H1 (cell line): ENCODE measurements at regions not wholly inside any gene's neighbourhood (a gene's known extent, or its start where the extent isn't known, plus 50 kb on each side); places are given as distances from the start of the nearest gene placed in this dataset.

Source experiments
- CTCF ChIA-PET: fragments of 300-600 bp; sonication (Branson Sonifier 250); formaldehyde crosslinking; loops from one replicate; lab custom pipeline; 2021; ENCODE audit not compliant: partially characterized antibody; lab: Charles Lee
- POLR2A ChIA-PET: fragments of 300-600 bp; sonication (Branson Sonifier 250); formaldehyde crosslinking; loops from one replicate; lab custom pipeline; 2021; ENCODE audit warnings: inconsistent platforms; ENCODE audit not compliant: partially characterized antibody; lab: Charles Lee
- DNase-seq, 2 experiments: peaks; one replicate each; pipeline versions ENCODE4 v3.0.0 to v3.0.0-alpha.2; 2010 to 2022; ENCODE audit warnings: low spot score in 2 of 2, low read depth in 1 of 2, mixed read lengths in 1 of 2
- FAIRE-seq: peaks from 2 replicates; lab custom pipeline; 2011; peaks lifted over from hg19 to GRCh38; lab: Jason Lieb, UNC
- H2AFZ ChIP-seq: 2 replicates; pipeline ENCODE4 v1.8.1; 2012; ENCODE audit warnings: low read length, inconsistent platforms
- H2AK5ac ChIP-seq: 2 replicates; pipeline ENCODE4 v1.6.1; 2013; ENCODE audit warnings: low read depth, low read length
- H2BK120ac ChIP-seq: replicated peaks from 2 replicates; pipeline ENCODE3; 2013; ENCODE audit warnings: low read depth, low read length, inconsistent platforms
- H2BK12ac ChIP-seq: 2 replicates; pipeline ENCODE4 v1.6.1; 2013; ENCODE audit warnings: low read depth, low read length
- H2BK15ac ChIP-seq: 2 replicates; pipeline ENCODE4 v1.6.1; 2013; ENCODE audit warnings: low read length
- H2BK20ac ChIP-seq: 2 replicates; pipeline ENCODE4 v1.6.1; 2013; ENCODE audit warnings: low read length
- H2BK5ac ChIP-seq: 2 replicates; pipeline ENCODE4 v1.6.1; 2013; ENCODE audit warnings: low read depth, low read length
- H3K14ac ChIP-seq: 2 replicates; pipeline ENCODE4 v1.6.1; 2013; ENCODE audit warnings: inconsistent platforms; ENCODE audit not compliant: insufficient read length
- H3K18ac ChIP-seq: 2 replicates; pipeline ENCODE4 v1.6.1; 2013; ENCODE audit warnings: low read length; ENCODE audit errors: extremely low read depth
- H3K23ac ChIP-seq: 2 replicates; pipeline ENCODE4 v1.6.1; 2013; ENCODE audit warnings: inconsistent platforms; ENCODE audit not compliant: insufficient read length
- H3K23me2 ChIP-seq: 2 replicates; pipeline ENCODE4 v1.6.1; 2013; ENCODE audit warnings: low read depth, low read length
- H3K27ac ChIP-seq: 2 replicates; pipeline ENCODE4 v1.6.1; 2011; ENCODE audit warnings: low read depth, low read length, inconsistent platforms
- H3K27me3 ChIP-seq, 4 experiments: replicated peaks in 1 of 4; 1 replicate in 1 of 4; 2 replicates in 3 of 4; pipeline versions ENCODE4 v1.6.1 to v1.8.1; 2011 to 2013; ENCODE audit warnings: low read length in 3 of 4, mild to moderate bottlenecking in 3 of 4, inconsistent platforms in 2 of 4, mixed read lengths in 2 of 4, moderate library complexity in 1 of 4; ENCODE audit not compliant: control insufficient read depth in 3 of 4, insufficient read depth in 3 of 4; ENCODE audit errors: extremely low read depth in 1 of 4
- H3K36me3 ChIP-seq, 4 experiments: 2 replicates each; pipeline versions ENCODE4 v1.6.1 to v1.8.1; 2011 to 2013; ENCODE audit warnings: mild to moderate bottlenecking in 4 of 4, low read length in 3 of 4, moderate library complexity in 2 of 4, control low read depth in 1 of 4, inconsistent platforms in 1 of 4; ENCODE audit not compliant: insufficient read depth in 4 of 4, control insufficient read depth in 2 of 4
- H3K4ac ChIP-seq: replicated peaks from 2 replicates; pipeline ENCODE3; 2013; ENCODE audit warnings: low read length, low read depth, mixed read lengths, inconsistent platforms; ENCODE audit not compliant: insufficient read length
- H3K4me1 ChIP-seq, 4 experiments: replicated peaks in 1 of 4; 1 replicate in 1 of 4; 2 replicates in 3 of 4; pipeline versions ENCODE4 v1.6.1 to v1.8.1; 2011 to 2013; ENCODE audit warnings: low read length in 3 of 4, inconsistent platforms in 2 of 4, mixed read lengths in 1 of 4; ENCODE audit not compliant: insufficient read depth in 4 of 4, control insufficient read depth in 3 of 4
- H3K4me2 ChIP-seq, 2 experiments: 2 replicates each; pipeline versions ENCODE4 v1.6.1 to v1.8.1; 2011 to 2013; ENCODE audit warnings: low read depth in 2 of 2, low read length in 2 of 2, control low read depth in 1 of 2, inconsistent platforms in 1 of 2, mild to moderate bottlenecking in 1 of 2; ENCODE audit not compliant: insufficient read depth in 1 of 2
- H3K4me3 ChIP-seq, 4 experiments: fragments of 200-600, 300-600 bp in 1 of 4; sonication (generic), shearing (Covaris generic), sonication (Bioruptor Twin) in 1 of 4; 2 replicates each; pipeline versions ENCODE4 v1.5.1 to v1.8.1; 2011 to 2016; ENCODE audit warnings: low read length in 4 of 4, low read depth in 3 of 4, control low read depth in 2 of 4, inconsistent platforms in 2 of 4, mild to moderate bottlenecking in 2 of 4, mixed read lengths in 1 of 4, moderate library complexity in 1 of 4; ENCODE audit not compliant: insufficient read depth in 2 of 4; ENCODE audit errors: extremely low read depth in 1 of 4
- H3K56ac ChIP-seq: replicated peaks from 2 replicates; pipeline ENCODE3; 2013; ENCODE audit warnings: low read depth, mild to moderate bottlenecking, mixed read lengths, low read length, inconsistent platforms; ENCODE audit not compliant: insufficient read length
- H3K79me1 ChIP-seq: 2 replicates; pipeline ENCODE4 v1.6.1; 2013; ENCODE audit warnings: low read depth, low read length, control low read depth
- H3K79me2 ChIP-seq, 2 experiments: 2 replicates each; pipeline versions ENCODE4 v1.6.1 to v1.8.1; 2012 to 2013; ENCODE audit warnings: low read length in 2 of 2, mild to moderate bottlenecking in 2 of 2, inconsistent platforms in 1 of 2; ENCODE audit not compliant: insufficient read depth in 2 of 2, control insufficient read depth in 1 of 2
- H3K9ac ChIP-seq, 4 experiments: replicated peaks in 1 of 4; 1 replicate in 1 of 4; 2 replicates in 3 of 4; pipeline versions ENCODE4 v1.6.1 to v1.8.1; 2011 to 2013; ENCODE audit warnings: low read depth in 3 of 4, low read length in 3 of 4, control low read depth in 2 of 4, mild to moderate bottlenecking in 2 of 4, moderate library complexity in 2 of 4, inconsistent platforms in 1 of 4; ENCODE audit errors: extremely low read depth in 1 of 4
- H3K9me3 ChIP-seq, 2 experiments: 2 replicates each; pipeline versions ENCODE4 v1.6.1 to v1.8.1; 2012 to 2013; ENCODE audit warnings: mild to moderate bottlenecking in 2 of 2, moderate library complexity in 2 of 2, control low read depth in 1 of 2, inconsistent platforms in 1 of 2, low read depth in 1 of 2, low read length in 1 of 2, mixed read lengths in 1 of 2; ENCODE audit not compliant: insufficient read depth in 2 of 2
- H4K20me1 ChIP-seq, 2 experiments: replicated peaks in 1 of 2; 2 replicates each; pipeline versions ENCODE3 to v1.8.1; 2011 to 2013; ENCODE audit warnings: inconsistent platforms in 2 of 2, low read length in 2 of 2, mild to moderate bottlenecking in 1 of 2; ENCODE audit not compliant: insufficient read depth in 2 of 2, control insufficient read depth in 1 of 2
- H4K5ac ChIP-seq: 2 replicates; pipeline ENCODE4 v1.6.1; 2013; ENCODE audit warnings: low read length, low read depth, mixed read lengths, inconsistent platforms; ENCODE audit not compliant: insufficient read length
- H4K8ac ChIP-seq: 2 replicates; pipeline ENCODE4 v1.8.0; 2013; ENCODE audit warnings: mild to moderate bottlenecking, moderate library complexity, low read length, inconsistent platforms; ENCODE audit not compliant: insufficient read depth; ENCODE audit errors: extremely low read depth
- H4K91ac ChIP-seq: replicated peaks from 2 replicates; pipeline ENCODE3; 2013; ENCODE audit warnings: low read length, mixed read lengths, inconsistent platforms; ENCODE audit not compliant: insufficient read length
- ATF2 ChIP-seq: IDR thresholded peaks from 2 replicates; pipeline ENCODE4 v1.6.1; 2012; ENCODE audit warnings: low read length, inconsistent platforms
- CHD1 ChIP-seq: IDR thresholded peaks from 2 replicates; pipeline ENCODE4 v1.6.1; 2012; ENCODE audit warnings: low read depth, low read length, improper control_type of control experiment
- EP300 ChIP-seq, 2 experiments: IDR thresholded peaks; 1 replicate in 1 of 2; 2 replicates in 1 of 2; pipeline ENCODE4 v1.6.1; 2011 to 2012; ENCODE audit warnings: low read depth in 2 of 2, low read length in 2 of 2, mild to moderate bottlenecking in 2 of 2, borderline replicate concordance in 1 of 2, inconsistent platforms in 1 of 2, moderate library complexity in 1 of 2
- GABPA ChIP-seq: IDR thresholded peaks from 2 replicates; pipeline ENCODE4 v1.6.1; 2011; ENCODE audit warnings: mild to moderate bottlenecking, low read length, moderate library complexity, borderline replicate concordance; ENCODE audit not compliant: insufficient read depth
- KDM1A ChIP-seq: fragments of 200-600, 300-600 bp; sonication (generic); IDR thresholded peaks from 2 replicates; pipeline ENCODE4 v1.7.1; 2016; ENCODE audit warnings: mild to moderate bottlenecking, low read length, borderline replicate concordance
- NANOG ChIP-seq: IDR thresholded peaks from 2 replicates; pipeline ENCODE4 v1.6.1; 2011; ENCODE audit warnings: low read length, low read depth, mild to moderate bottlenecking, inconsistent platforms; ENCODE audit not compliant: insufficient read depth, poor library complexity, severe bottlenecking
- NRF1 ChIP-seq: IDR thresholded peaks from 2 replicates; pipeline ENCODE4 v1.6.1; 2011; ENCODE audit warnings: mild to moderate bottlenecking, low read depth, low read length, improper control_type of control experiment
- PHF8 ChIP-seq: fragments of 200-600 bp; sonication (generic); conservative IDR thresholded peaks from 2 replicates; pipeline ENCODE4 v1.7.1; 2012; ENCODE audit warnings: low read depth, mild to moderate bottlenecking, inconsistent platforms, low read length, moderate library complexity
- POLR2AphosphoS5 ChIP-seq: IDR thresholded peaks from 2 replicates; pipeline ENCODE4 v1.6.1; 2011; ENCODE audit warnings: low read depth, low read length
- WGBS, 2 experiments: shearing (Covaris generic) in 1 of 2; methylation state at CpG; one replicate each; pipeline versions ENCODE4 v1.1.6 to v1.1.7; 2013 to 2015; ENCODE audit warnings: low lambda C conversion rate in 2 of 2, mixed read lengths in 2 of 2, inconsistent platforms in 1 of 2, low coverage in 1 of 2, missing lambda C conversion rate in 1 of 2; ENCODE audit not compliant: insufficient replicate concordance in 2 of 2, insufficient coverage in 1 of 2, insufficient read length in 1 of 2; ENCODE audit errors: extremely low coverage in 1 of 2, missing lambda C conversion rate in 1 of 2; 5-methylcytosine and 5-hydroxymethylcytosine counted together
- TF ChIP-seq, protein P1 (sequence below), 3 experiments: IDR thresholded peaks; 1 replicate in 2 of 3; 2 replicates in 1 of 3; pipeline versions ENCODE4 v1.5.1 to v1.6.1; 2011; ENCODE audit warnings: low read length in 3 of 3, mild to moderate bottlenecking in 3 of 3, inconsistent platforms in 2 of 3, low read depth in 1 of 3, moderate library complexity in 1 of 3; ENCODE audit not compliant: insufficient read depth in 1 of 3; ENCODE audit errors: control extremely low read depth in 1 of 3

DNA sequence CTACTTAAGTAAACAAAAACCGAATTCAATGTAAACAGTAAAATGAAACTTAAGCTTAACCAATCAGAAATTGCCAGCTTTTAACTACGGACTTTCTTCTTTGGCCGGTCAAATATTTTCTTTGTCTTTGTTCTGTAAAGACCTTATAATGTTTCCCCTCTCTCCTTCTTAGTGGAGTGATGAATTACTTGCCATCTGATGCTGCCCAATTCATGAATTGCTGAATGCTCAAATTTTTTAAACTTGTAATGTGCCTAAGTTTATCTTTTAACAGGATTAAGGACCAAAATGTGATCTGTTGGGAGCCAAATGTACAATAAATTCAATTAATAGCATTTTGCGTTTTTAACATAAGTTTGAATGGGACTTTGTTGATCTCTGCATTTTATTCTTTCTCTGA, 345.8 kb upstream of the CBLB start:
- Histone ChIP-seq H3K23ac (no peak overlapping the region), H3K4me1 (no peaks in the 10 kb centered on the region), H3K27me3 (peaks cover 0 to 1% (median 0%) of the 10 kb centered on the region in 4 experiments; a peak in 1 of 7 replicates), H4K91ac (no peak overlapping the region), H2AK5ac (no peak overlapping the region), H3K4ac (no peak overlapping the region), H2BK120ac (no peak overlapping the region), H2BK20ac (no peak overlapping the region), H2BK12ac (no peak overlapping the region), H3K23me2 (no peaks in the 10 kb centered on the region), H3K4me2 (no peak overlapping the region), H3K4me3 (no peak overlapping the region), H3K27ac (no peak overlapping the region), H4K5ac (no peak overlapping the region), H3K9ac (no peak overlapping the region), H3K18ac (no peak overlapping the region), H2BK5ac (no peak overlapping the region), H3K9me3 (no peaks in the 10 kb centered on the region; a peak in 1 of 4 replicates), H2BK15ac (no peak overlapping the region), H4K8ac (no peak overlapping the region), H3K14ac (no peak overlapping the region), H3K36me3 (no peaks in the 10 kb centered on the region), H3K56ac (no peak overlapping the region), H2AFZ (no peak overlapping the region), H3K79me2 (no peaks in the 10 kb centered on the region), H4K20me1 (no peaks in the 10 kb centered on the region), H3K79me1 (no peaks in the 10 kb centered on the region)
- ChIA-PET CTCF (no interaction called here), POLR2A (no interaction called here)
- DNase-seq (no peak), FAIRE-seq (no peak)
- WGBS, 2 experiments = 92% methylated on average over 4 of the region's 4 CpGs; no CpG with 5 or more reads in 1 of the 2 experiments
- TF ChIP-seq, protein P1, sequence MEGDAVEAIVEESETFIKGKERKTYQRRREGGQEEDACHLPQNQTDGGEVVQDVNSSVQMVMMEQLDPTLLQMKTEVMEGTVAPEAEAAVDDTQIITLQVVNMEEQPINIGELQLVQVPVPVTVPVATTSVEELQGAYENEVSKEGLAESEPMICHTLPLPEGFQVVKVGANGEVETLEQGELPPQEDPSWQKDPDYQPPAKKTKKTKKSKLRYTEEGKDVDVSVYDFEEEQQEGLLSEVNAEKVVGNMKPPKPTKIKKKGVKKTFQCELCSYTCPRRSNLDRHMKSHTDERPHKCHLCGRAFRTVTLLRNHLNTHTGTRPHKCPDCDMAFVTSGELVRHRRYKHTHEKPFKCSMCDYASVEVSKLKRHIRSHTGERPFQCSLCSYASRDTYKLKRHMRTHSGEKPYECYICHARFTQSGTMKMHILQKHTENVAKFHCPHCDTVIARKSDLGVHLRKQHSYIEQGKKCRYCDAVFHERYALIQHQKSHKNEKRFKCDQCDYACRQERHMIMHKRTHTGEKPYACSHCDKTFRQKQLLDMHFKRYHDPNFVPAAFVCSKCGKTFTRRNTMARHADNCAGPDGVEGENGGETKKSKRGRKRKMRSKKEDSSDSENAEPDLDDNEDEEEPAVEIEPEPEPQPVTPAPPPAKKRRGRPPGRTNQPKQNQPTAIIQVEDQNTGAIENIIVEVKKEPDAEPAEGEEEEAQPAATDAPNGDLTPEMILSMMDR (IDR thresholded peaks at IDR 0.05; ENCODE audit: control extremely low read depth in 1 of 3, insufficient read depth in 1 of 3, low read depth in 1 of 3, low read length in 3 of 3) = no peak
- TF ChIP-seq ATF2 = no peak
- TF ChIP-seq CHD1 = no peak
- no peak for TF ChIP-seq GABPA
- no peak for TF ChIP-seq KDM1A
- no peak for TF ChIP-seq PHF8
- TF ChIP-seq POLR2AphosphoS5 = no peak
- TF ChIP-seq NANOG = no peak
- no peak for TF ChIP-seq EP300 (IDR thresholded peaks at IDR 0.05; ENCODE audit: borderline replicate concordance in 1 of 2, low read depth in 2 of 2, low read length in 2 of 2)
- TF ChIP-seq NRF1 = no peak
